T-helper 9 cell (primary cell): ENCODE measurements at regions not wholly inside any gene's neighbourhood (a gene's known extent, or its start where the extent isn't known, plus 50 kb on each side); places are given as distances from the start of the nearest gene placed in this dataset.

ENCODE experiments used
- DNase-seq: peaks from one replicate; pipeline ENCODE4 v3.0.0-alpha.2; 2020

DNA sequence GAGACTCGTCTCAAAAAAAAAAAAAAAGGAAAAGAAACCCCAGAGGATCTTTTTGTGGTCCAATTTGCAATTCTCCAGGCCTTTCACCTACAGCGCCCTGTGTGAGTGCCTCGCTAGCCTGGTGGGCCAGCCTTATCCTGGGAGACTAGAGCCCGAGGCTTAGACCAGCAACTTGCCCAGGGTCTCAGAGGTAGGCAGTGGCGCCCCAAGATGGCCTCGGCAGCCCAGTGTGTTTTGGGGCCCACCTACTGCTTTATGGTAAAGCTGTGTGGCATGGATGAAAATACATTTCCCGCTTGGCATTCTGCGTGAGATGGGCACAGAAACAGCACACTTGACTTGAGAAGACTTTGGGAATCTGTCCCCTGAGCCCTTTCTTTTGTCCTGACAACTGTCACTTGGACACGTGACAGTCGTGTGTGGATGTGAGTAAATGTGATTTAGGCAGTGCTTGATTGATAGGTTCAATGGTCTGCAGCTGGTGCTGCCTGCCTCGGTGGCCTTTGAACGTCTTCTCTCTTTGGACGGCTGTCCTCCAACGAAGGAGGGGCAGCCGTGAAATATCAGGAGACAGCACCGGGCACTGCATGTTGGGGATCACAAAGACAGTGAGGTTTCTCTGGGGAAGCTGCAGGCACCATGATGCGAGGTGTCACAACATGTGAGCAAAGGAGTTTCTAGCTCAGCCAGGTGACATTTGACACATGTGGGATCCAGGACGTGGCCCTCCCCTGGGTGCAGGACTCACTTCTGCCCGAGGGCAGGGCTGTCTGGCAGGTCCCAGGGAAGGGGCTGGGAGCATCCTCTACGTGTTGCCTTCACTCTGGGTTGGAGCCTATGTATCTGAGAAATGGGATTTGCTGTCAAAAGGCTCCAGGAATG, 209.5 kb upstream of the TWIST2 start:
- no peak for DNase-seq

DNA sequence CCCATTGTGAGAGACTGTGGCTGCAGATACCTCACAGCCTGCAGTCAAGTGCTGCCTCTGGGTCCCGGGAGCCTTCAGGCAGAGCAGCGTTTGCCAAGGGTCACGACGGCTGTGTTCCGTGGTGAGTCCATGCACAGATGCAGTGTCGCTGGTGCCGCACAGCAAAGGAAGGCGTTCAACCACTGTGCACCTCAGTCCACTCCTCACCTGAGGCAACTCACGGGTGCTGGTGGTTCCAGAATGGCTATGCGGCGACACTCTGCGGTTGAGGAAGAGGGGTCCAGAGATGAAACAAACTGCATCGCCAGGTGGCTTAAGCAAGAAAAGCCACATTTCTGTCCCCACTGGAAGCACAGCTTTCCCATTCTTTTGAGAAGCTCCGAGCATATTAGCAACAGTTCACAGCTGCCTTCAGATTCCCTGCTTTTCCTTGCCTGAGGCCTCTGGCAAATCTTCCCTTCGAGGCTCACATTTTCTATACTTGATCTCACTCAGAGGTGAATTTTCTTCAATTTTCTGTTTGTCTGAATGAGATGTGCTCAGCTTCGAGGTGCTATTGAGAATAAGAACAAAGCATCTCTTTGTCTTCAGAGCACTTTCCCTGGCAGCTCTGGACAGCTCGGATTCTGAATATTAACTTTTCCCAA, 208.8 kb upstream of the TWIST2 start:
- no peak for DNase-seq

GRCh38 chr2:238640486-238640885, 207.4 kb upstream of the TWIST2 start:
- no peak for DNase-seq

DNA sequence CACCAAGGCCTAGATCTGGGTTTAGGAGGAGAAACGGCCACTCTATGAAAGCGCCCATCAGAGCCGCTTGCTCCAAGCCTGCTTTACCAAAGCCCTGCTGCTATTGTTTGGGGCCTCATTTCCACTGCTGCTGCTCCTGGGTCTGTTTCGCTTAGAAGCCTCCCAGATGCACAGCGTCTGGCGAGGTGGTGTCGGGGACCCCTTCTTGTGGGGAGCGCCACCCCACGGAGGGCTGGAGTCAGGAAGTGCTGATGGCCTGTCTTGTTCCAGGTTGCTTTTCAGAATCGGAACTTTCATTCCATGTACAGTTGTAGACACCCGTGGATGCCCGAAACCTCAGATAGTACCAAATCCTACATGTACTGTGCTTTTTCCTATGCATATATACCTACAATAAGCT, 204.9 kb upstream of the TWIST2 start:
- DNase-seq, result no peak

GRCh38 chr2:238643400-238643907, 204.4 kb upstream of the TWIST2 start:
- no peak for DNase-seq

DNA sequence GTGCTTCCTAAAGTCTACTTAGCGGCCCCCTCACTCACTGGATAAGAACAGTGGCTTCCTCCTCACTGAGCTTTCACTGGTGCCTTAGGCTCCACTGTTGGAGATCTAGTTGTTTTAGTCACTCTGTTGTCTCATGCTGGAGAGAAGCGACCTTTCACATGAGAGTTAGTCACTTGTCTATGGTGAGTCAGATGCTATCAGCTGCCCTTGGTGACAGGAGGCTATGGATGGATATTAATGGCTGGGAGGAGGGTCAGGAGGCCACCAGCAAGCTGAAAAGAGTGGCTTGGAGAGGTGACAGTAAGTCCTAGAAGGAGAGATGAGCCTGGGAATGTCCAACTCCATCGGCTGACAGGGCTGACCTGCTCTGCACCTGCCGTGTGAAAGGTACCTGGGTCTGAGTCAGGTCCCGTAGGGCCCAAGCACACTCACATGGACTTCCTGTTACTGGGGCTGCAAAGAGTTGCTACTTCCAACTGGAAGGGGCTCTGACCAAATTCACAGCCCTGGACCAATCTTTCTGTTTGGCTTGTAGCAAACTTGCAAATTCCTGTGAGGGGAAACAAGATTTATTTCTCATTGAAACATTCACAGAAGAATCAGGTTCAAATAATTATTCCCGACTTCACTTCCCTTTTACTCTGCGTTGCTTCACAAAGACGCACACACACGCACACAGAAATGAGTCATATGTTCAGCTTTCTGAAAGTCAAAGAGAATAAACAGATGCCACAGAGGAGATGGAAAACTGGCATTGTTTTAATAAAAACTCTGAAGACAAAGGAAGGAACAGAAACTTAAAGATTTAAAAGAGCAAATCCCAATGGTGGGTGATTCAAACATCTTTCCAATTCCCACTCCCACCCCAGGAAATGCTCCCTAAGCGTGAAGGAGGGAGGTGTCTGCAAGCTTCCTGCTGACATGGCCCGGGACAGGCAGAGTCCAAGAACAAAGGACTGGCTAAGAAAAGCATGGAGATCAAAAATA, 203.5 kb upstream of the TWIST2 start:
- no peak for DNase-seq

DNA sequence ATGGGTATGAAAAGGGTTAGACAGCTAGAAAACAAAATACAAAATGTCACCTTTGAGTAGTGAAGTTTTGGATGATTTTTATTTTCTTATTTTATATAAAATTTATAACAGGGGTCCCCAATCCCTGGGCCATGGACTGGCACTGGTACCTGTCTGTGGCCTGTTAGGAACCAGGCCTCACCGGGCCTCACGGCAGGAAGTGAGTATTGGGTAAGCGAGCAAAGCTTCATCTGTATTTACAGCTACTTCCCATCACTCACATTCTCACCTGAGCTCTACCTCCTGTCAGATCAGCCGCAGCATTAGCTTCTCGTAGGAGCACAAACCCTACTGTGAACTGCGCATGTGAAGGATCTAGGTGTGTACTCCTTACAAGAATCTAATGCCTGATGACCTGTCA, 202.8 kb upstream of the TWIST2 start:
- DNase-seq, result no peak

GRCh38 chr2:238645716-238646115, 202.2 kb upstream of the TWIST2 start:
- DNase-seq, result no peak

- no peak for DNase-seq
These were observed 201.6 kb upstream of the TWIST2 start for GRCh38 chr2:238646281-238646680.

- DNase-seq, result no peak
These were observed 201.1 kb upstream of the TWIST2 start for GRCh38 chr2:238646803-238647202.

DNA sequence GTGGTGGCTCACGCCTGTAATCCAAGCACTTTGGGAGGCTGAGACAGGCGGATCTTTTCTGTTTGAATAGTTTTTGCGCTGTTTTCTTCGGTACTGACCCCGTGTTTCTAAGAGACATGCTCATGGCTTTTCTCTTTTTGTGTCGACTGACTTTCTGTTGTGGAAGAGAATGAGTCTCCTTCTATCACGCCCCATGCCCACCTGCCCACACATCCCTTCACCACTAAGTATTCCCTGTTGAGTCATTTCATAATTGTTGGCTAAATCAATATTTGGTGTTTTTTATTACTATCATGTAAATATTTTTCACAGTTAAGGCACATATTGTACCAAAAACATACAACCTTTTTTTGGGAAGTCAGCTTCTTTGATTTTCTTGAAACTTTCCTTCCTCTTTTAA, 198.8 kb upstream of the TWIST2 start:
- DNase-seq, result no peak

GRCh38 chr2:238649936-238650518, 197.9 kb upstream of the TWIST2 start:
- no peak for DNase-seq

DNA sequence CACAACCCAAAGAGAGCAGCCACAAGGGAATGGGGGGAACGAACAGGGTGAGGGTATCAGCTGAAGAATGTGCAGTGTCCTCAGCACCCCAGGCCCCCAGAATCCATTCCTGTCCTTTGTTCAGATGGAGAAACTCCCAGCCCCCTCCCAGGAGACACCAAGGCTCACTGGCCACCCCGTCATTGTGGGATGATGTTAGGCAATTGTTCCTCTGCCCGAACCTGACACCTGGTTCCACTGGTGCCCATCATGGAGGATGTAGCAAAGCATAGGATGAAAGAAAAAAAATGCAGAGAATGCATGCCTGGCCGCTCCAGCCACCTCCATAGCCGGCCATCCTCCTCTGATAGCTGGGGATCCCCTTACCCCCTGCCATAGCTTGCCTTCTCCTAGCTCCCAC, 197.3 kb upstream of the TWIST2 start:
- DNase-seq, result no peak

DNA sequence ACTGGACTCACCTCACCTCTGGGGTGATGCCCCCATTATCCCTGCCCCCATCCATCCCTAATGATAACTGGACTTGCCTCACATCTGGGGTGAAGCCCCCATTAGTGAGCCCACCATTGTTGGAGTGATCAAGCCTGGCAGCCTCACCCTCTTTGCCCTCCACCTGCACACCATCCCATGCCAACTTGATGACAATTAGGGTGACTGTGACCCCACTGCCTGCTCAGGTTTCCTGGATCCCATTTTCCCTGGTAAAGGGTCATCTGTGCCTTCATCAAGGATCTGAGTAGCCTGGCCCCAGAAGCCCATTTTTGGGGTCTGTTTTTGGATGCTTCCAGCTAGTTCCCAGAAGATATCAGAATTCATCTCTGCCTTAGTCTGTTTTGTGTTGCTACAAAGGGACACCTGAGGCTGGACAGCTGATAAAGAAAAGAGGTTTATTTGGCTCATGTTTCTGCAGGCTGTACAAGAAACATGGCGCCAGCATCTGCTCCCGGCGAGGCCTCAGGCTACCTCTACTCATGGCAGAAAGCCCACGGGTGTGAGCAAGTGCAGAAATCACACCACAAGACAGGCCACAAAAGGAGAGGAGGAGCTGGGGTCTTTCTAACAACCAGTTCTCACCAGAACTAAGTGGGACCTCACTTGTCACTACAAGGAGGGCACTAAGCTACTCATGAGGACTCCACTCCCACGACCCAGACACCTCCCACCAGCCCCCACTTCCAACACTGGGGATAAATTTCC, 196.4 kb upstream of the TWIST2 start:
- DNase-seq, result no peak

GRCh38 chr2:238652053-238652770, 195.7 kb upstream of the TWIST2 start:
- no peak for DNase-seq

GRCh38 chr2:238652771-238653157, 195.1 kb upstream of the TWIST2 start:
- no peak for DNase-seq

DNA sequence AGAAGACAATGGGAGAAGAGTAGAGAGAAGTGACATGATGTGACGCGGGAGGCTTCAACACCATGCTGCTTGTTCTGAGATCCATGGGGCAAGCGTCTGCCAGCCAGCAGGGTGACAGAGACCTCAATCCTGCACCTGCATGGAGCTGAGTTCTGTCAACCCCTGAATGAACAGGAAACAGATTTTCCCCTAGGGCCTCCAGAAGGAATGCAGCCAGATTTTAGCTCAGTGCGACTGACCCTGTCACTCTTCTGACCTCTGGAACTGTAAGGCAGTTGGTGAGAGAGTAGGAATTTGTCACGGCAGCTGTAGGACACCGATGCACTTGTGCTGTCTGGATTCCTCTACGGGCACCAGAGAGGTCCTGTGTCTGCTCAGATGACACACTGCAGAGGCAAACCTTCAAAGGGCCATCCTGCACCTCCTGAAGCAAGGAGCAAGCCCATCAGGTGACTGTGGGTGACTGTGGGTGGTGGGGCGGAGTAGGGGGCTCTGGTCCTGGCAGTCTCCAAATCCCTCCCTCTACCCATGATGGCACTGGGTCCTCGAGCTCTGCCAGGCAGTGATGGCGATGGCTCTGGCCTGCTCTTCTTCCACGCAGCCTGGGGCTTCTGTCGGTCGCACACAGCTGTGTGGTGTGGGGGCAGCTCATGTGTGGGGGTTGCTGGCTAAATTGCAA, 194.3 kb upstream of the TWIST2 start:
- DNase-seq, result no peak

GRCh38 chr2:238654479-238655197, 193.2 kb upstream of the TWIST2 start:
- no peak for DNase-seq

GRCh38 chr2:238655198-238655860, 192.6 kb upstream of the TWIST2 start:
- no peak for DNase-seq
